Thyroid gland (tissue), 4 donors: ENCODE measurements at regions not wholly inside any gene's neighbourhood (a gene's known extent, or its start where the extent isn't known, plus 50 kb on each side); places are given as distances from the start of the nearest gene placed in this dataset.

Experiments used
- CTCF ChIP-seq, 6 experiments: fragments of 200-600 bp in 3 of 6; fragments of 450-650 bp in 3 of 6; sonication (generic) in 3 of 6; IDR thresholded peaks; one replicate each; pipeline ENCODE4 v1.5.1; 2016 to 2019; ENCODE audit warnings: antibody characterized with exemption in 6 of 6, mild to moderate bottlenecking in 2 of 6, inconsistent platforms in 1 of 6, moderate library complexity in 1 of 6
- POLR2A ChIP-seq, 2 donors: fragments of 450-650 bp; IDR thresholded peaks; one replicate each; pipeline ENCODE4 v1.6.1; 2017; ENCODE audit warnings: antibody characterized with exemption in 2 of 2, mild to moderate bottlenecking in 2 of 2, moderate library complexity in 1 of 2

DNA sequence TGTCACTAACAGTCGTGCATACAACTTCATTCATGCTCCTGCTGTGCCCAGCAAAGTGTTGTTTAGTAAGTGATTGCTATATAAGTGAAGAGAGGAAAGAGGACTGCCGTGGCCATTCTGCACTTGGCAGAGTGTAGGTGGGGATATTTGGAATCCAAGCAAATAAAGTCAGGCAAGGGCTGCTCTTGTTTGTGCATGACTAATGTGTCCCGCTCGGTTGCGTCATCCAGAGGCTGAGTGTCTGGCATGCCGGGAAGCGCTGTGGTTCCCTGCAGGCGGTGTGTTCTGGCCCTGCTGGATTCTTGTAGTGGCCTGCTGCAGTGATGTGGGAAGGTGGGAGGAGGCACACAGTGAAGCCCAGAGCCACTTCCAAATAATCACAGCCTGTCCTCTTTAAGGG, 136.9 kb upstream of the ANKH start:
- no peak for TF ChIP-seq CTCF (IDR thresholded peaks at IDR 0.05)
- no peak for TF ChIP-seq POLR2A (IDR thresholded peaks at IDR 0.05)
